Stimulated activated CD4-positive, alpha-beta T cell treated with anti-CD3 and anti-CD28 coated beads, Interleukin-12 subunit alpha, Interleukin-12 subunit beta, amount 100 ng/mL, for 48 hours (primary cell): ENCODE measurements at regions not wholly inside any gene's neighbourhood (a gene's known extent, or its start where the extent isn't known, plus 50 kb on each side); places are given as distances from the start of the nearest gene placed in this dataset.

Experiments used
- DNase-seq, 3 donors: peaks; one replicate each; pipeline ENCODE4 v3.0.0-alpha.2; 2020; ENCODE audit warnings: low read depth in 2 of 3, low spot score in 1 of 3

DNA sequence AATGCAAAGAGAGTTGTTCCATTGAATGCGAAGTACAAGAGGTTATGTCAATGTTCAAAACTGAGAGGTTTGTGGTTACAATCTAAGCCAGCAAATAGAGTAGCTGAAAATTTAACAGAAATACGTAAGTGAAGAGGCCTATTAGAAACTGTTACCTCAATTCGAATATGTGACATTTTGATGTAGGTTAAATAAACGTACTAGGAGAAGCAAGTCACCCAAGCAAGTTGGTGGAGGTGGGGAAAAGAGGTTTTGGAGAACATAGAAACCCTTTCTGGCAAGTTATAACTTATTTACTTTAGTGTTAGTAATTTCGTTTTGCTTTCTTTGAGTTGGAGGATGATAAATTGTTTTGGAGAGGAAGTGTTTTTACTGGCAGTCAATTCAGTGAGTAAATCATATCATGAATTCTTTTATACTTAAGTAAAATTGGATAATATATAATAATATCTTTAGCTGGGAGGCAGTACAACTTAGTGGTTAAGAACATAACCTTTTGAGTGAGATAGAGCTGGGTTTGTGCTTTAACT, 91.2 kb upstream of the NAALADL2 start:
- DNase-seq = no peak

DNA sequence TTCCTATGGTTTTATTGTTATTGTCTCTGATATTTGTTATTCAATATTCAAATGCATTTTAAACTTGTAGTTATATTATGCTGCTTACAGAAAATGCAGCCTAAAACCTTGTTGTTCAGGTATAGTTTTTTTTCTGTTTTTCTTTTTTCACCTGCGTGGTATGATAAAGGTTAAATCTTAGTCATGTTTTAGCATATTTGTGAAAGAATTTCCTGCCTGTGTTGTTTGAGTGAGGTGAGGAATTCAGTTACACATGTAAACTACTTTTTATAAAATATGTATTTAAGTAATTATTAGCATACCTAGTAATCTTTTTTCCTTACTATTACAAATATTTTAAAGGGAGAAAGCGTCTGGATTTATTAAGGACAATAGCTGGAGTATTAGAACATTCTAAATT, 90.0 kb upstream of the NAALADL2 start:
- no peak for DNase-seq

DNA sequence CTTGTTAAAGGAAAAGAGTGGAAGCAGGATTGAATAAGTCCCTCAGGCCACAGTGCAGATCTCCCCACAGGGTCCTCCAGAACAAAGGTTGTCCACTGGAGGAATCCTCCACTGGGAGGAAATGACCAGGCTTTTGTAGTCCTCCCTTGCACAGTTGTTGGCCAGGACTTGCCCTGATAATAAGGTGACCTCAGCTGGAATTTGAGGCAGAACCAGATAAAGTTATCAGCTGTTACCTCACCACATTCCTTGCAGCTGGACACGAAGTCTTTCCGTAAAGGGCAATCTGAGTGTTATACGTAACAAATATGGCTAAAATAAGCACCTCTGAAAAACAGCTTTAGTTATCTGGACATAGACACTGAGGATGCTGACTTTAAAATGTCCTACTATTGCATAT, 83.5 kb upstream of the NAALADL2 start:
- no peak for DNase-seq

DNA sequence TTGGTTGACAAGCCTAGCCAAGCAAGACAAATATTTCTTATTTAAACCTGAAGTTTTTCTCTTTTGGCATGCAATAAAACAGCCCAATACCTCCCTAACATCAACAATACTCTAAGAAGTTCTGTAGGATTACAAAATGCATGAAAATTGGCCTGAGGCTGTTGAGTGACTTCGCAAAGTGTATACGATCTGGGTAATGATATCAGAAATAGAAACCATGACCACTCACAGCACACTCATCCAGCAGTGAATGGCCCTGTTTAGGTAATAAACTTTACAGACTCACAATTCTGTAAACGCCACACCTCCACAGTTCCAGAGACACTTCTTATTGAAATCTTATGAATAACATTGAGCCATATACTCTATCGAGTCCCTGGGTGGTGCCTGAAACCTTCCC, 83.0 kb upstream of the NAALADL2 start:
- DNase-seq = no peak

DNA sequence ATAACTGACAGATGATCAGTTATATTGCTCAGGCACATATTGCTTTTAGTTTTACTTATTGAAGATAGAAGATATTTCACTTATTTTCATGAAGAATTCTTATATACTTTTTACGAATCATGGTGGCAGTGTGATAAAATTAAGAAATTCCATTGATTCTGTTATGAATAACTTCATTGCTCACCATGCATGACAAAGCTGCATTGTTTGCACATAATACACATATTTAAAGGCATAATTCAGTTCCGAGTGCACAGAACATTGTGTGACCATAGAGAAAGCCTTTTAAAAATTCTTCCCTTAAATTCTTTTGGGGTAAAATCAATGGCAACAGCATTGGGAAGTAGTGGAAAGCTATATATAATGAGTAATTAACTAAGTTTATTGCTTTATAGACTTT, 82.5 kb upstream of the NAALADL2 start:
- no peak for DNase-seq

DNA sequence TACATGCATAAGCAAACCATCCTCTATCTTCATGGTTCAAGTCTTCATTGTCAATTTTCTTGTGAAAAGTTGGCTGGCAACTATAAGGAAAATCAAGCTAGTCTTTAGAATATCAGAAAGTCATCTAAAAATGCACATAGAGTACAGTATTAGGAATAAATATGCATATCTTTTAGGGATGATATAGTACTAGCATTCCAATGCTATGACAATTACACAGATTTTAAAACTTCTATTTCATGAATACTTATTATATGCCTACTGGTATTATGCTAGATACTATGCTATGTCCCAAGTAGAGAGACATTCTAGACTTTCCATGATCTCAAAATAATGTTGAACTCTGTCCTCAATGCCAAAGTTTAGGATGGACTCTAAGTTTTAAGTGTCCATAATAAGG, 81.3 kb upstream of the NAALADL2 start:
- DNase-seq = no peak

DNA sequence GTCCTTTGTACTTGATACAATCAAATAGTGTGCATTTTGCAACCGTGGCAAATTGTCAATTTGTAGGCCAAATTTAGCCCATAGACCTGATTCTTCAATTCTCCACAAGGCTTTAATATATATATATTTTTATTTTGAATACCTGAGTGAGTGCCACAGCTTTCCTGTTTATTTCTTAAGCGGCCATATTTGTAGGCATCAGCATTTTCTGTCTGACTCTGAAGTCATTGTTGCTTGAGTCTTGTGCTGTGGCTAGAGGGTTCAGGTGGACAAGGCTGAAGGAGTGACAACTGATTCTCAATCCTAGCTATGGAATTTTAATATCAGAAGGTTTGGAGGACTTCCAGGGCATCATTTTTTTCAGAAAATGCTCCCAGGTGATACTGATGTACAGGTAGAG, 75.6 kb upstream of the NAALADL2 start:
- DNase-seq = no peak

DNA sequence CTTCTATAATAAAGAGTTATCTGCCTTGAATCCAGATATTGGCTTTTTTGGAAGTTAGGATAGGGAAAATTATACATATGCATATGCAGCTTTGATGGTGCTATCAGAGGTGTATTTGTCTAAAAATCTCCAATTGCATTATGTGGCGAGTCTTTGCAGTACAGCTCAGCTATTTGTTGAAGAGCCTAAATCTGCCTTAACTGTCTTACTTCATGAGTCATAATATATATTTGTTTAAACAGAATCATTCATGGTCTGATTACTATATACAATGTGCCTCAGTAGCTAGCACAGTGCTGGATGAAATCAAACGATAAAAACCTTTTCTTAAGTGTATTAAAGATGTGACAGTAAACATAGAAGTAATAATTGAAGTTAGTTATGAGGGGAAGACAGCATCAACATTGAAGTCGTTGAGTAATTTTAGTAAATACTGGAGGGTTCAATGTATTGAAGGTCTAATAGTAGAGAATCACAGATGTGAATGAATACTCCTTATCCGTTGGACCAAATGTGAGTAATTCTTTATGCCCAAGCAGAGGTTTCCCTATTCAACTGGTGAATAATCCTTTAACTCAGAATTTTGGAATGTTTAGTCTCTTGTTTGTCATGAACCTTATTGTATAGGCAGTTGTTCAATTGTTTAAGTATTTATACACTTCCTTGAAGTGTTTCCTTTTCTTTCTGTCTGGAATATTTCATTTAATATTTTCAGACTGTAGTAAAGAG, 74.8 kb upstream of the NAALADL2 start:
- no peak for DNase-seq

DNA sequence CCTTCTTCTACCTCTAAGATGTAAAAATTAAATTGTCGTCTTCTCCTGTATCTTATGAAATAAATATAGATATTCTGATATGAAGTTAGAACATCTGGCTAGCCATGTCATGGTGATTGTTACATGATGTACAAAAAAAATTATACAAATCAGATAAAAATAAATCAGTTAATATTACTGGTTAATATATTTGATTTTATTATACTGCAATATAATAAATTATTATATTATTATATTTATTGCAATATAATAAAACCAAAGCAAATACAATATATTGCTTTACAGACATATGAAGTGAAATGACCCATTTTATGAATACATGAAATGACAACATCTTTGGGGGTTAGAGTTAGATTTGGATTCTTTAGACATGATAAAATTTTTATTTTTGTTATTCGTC, 72.3 kb upstream of the NAALADL2 start:
- DNase-seq = no peak

DNA sequence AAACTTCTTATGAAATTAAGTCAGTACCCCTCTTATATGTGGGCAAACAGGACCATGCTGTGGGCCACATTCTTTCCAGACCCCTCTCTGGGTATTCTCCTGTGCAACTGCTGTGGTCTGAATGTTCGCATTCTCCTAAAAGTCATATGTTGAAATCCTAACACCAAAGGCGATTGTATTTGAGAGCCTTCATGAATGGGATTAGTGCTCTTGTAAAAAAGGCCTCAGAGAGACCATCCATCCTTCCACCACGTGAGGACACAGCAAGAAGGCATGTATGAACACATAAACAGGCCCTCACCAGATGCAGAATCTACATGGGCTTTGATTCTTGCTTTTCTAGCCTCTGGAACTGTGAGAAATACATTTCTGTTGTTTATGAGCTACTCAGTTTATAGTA, 68.0 kb upstream of the NAALADL2 start:
- DNase-seq = no peak

DNA sequence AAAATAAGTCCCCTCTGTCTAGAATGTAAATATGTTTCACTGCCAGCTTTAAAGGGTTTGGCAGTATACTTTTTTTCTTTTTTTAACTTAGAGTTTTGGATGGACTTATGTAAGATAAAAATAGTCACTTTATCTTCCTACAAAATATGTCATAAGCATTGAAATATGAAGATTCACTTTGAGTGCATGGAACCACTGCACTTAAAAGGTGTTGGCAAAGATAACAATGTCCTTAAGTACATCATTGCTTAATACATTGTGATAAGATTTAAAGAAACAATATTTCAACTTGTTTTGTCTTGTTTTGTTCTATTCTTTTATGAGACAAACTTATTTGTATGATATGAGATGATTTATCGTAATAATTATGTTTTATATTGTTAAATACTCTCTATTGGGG, 66.3 kb upstream of the NAALADL2 start:
- no peak for DNase-seq
